RWPE2 (cell line): ENCODE measurements at regions not wholly inside any gene's neighbourhood (a gene's known extent, or its start where the extent isn't known, plus 50 kb on each side); places are given as distances from the start of the nearest gene placed in this dataset.

Experiments used
- ATAC-seq: fragments of 200-7000 bp; cut with Tn5 transposase; 3 replicates; pipeline ENCODE4 v1.9.1; 2021; ENCODE audit warnings: low read depth
- DNase-seq: peaks from one replicate; pipeline ENCODE4 v3.0.0-alpha.2; 2020; ENCODE audit warnings: low spot score
- H3K27ac ChIP-seq: fragments of 450-650 bp; 2 replicates; pipeline ENCODE4 v1.5.1; 2017; ENCODE audit warnings: mild to moderate bottlenecking; ENCODE audit not compliant: poor library complexity, severe bottlenecking
- H3K27me3 ChIP-seq: fragments of 250-450 bp; sonication (Bioruptor Pico); 2 replicates; pipeline ENCODE4 v1.5.1; 2021; ENCODE audit warnings: mild to moderate bottlenecking, moderate library complexity; ENCODE audit not compliant: insufficient read depth, poor library complexity, severe bottlenecking
- H3K36me3 ChIP-seq: fragments of 250-450 bp; sonication (Bioruptor Pico); 2 replicates; pipeline ENCODE4 v1.5.1; 2020; ENCODE audit warnings: low read depth, mild to moderate bottlenecking, moderate library complexity
- H3K4me1 ChIP-seq: fragments of 250-450 bp; sonication (Bioruptor Pico); 2 replicates; pipeline ENCODE4 v1.5.1; 2021; ENCODE audit warnings: mild to moderate bottlenecking, moderate library complexity; ENCODE audit not compliant: insufficient read depth, poor library complexity, severe bottlenecking
- H3K4me3 ChIP-seq: fragments of 250-450 bp; sonication (Bioruptor Pico); 2 replicates; pipeline ENCODE4 v1.5.1; 2021; ENCODE audit warnings: mild to moderate bottlenecking, moderate library complexity; ENCODE audit not compliant: severe bottlenecking
- H3K9me3 ChIP-seq: fragments of 250-450 bp; sonication (Bioruptor Pico); 2 replicates; pipeline ENCODE4 v1.5.1; 2021; ENCODE audit warnings: mild to moderate bottlenecking, moderate library complexity; ENCODE audit not compliant: severe bottlenecking
- CTCF ChIP-seq: fragments of 450-650 bp; IDR thresholded peaks from one replicate; pipeline ENCODE4 v1.5.1; 2017; ENCODE audit warnings: mild to moderate bottlenecking, moderate library complexity; ENCODE audit not compliant: poor library complexity, severe bottlenecking

GRCh38 chr12:63041601-63042000, 106.7 kb upstream of the PPM1H start:
- no peaks in the 10 kb centered on the region for H3K9me3 ChIP-seq
- ATAC-seq = no peak
- H3K36me3 ChIP-seq = no peaks in the 10 kb centered on the region
- no peaks in the 10 kb centered on the region for H3K4me1 ChIP-seq
- TF ChIP-seq CTCF = no peak
- peaks cover 4% of the 10 kb centered on the region for H3K27me3 ChIP-seq
- H3K27ac ChIP-seq = no peak overlapping the region
- DNase-seq = no peak
- H3K4me3 ChIP-seq = no peak overlapping the region

- no peaks in the 10 kb centered on the region for H3K4me1 ChIP-seq
- peaks cover 11% of the 10 kb centered on the region for H3K27me3 ChIP-seq
- H3K36me3 ChIP-seq = no peaks in the 10 kb centered on the region
- H3K9me3 ChIP-seq = no peaks in the 10 kb centered on the region
- TF ChIP-seq CTCF = no peak
- no peak overlapping the region for H3K4me3 ChIP-seq
- ATAC-seq (no peak), DNase-seq (no peak)
- no peak overlapping the region for H3K27ac ChIP-seq
Measured at GRCh38 chr12:63040526-63041220, 105.7 kb upstream of the PPM1H start.

GRCh38 chr12:63038713-63039100, 103.8 kb upstream of the PPM1H start:
- no peak for ATAC-seq
- no peaks in the 10 kb centered on the region for H3K36me3 ChIP-seq
- H3K4me3 ChIP-seq = no peak overlapping the region
- TF ChIP-seq CTCF = no peak
- peaks cover 15% of the 10 kb centered on the region for H3K27me3 ChIP-seq
- H3K4me1 ChIP-seq = no peaks in the 10 kb centered on the region
- no peak for DNase-seq
- H3K9me3 ChIP-seq = no peaks in the 10 kb centered on the region
- H3K27ac ChIP-seq = no peak overlapping the region

GRCh38 chr12:63037746-63038712, 103.1 kb upstream of the PPM1H start:
- no peaks in the 10 kb centered on the region for H3K36me3 ChIP-seq
- H3K27me3 ChIP-seq = peaks cover 15% of the 10 kb centered on the region
- no peak overlapping the region for H3K4me3 ChIP-seq
- ATAC-seq (no peak), DNase-seq (no peak)
- no peaks in the 10 kb centered on the region for H3K4me1 ChIP-seq
- no peak for TF ChIP-seq CTCF
- H3K27ac ChIP-seq = no peak overlapping the region
- H3K9me3 ChIP-seq = no peaks in the 10 kb centered on the region

DNA sequence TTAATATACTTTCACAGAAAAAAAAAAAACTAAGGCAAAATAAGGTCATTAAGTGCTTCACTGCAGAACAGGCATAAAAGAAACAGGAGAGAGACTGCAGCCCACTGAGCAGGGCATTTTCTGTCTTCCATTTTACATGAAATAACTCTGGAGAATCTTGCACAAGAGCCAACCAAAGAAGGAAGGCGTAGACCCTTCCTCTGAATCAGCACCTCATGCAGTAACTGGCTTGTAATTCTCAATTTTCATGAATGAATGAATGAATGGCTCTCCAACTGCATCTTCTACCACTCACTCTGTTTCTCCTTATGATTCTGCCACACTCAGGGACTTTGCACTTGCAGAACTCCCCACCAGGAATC, 102.0 kb upstream of the PPM1H start:
- Histone ChIP-seq H3K4me3 (no peak overlapping the region), H3K4me1 (no peaks in the 10 kb centered on the region), H3K36me3 (no peaks in the 10 kb centered on the region), H3K27ac (no peak overlapping the region), H3K27me3 (peaks cover 15% of the 10 kb centered on the region), H3K9me3 (no peaks in the 10 kb centered on the region)
- ATAC-seq = no peak
- TF ChIP-seq CTCF = no peak
- DNase-seq = no peak
